ENCODE measurements at regions not wholly inside any gene's neighbourhood (a gene's known extent, or its start where the extent isn't known, plus 50 kb on each side); places are given as distances from the start of the nearest gene placed in this dataset.

- H2BK12ac ChIP-seq (ENCODE audit: low read depth, low read length), result no peak overlapping the region
- no peak overlapping the region for H4K8ac ChIP-seq (ENCODE audit: extremely low read depth, insufficient read depth, low read length)
- H3K18ac ChIP-seq (ENCODE audit: extremely low read depth, low read length), result no peak overlapping the region
- no peaks in the 10 kb centered on the region for H3K23me2 ChIP-seq (ENCODE audit: low read depth, low read length)
- H3K27ac ChIP-seq (ENCODE audit: low read depth, low read length), result no peak overlapping the region
- no peak overlapping the region for H3K14ac ChIP-seq (ENCODE audit: insufficient read length)
- H2BK20ac ChIP-seq (ENCODE audit: low read length), result no peak overlapping the region
- H3K36me3 ChIP-seq (ENCODE audit: control insufficient read depth in 2 of 4, insufficient read depth in 4 of 4, low read length in 3 of 4), result no peaks in the 10 kb centered on the region
- H3K23ac ChIP-seq (ENCODE audit: insufficient read length), result no peak overlapping the region
- H2BK15ac ChIP-seq (ENCODE audit: low read length), result no peak overlapping the region
- H2AFZ ChIP-seq (ENCODE audit: low read length), result no peak overlapping the region
- POLR2A ChIA-PET (ENCODE audit: partially characterized antibody), result no interaction called here
- H3K4me3 ChIP-seq (ENCODE audit: extremely low read depth in 1 of 4, insufficient read depth in 2 of 4, low read depth in 3 of 4, low read length in 4 of 4), result no peak overlapping the region
- no peaks in the 10 kb centered on the region for H3K79me1 ChIP-seq (ENCODE audit: low read depth, low read length)
- no peaks in the 10 kb centered on the region for H3K27me3 ChIP-seq (replicated peaks in 1 of 4; ENCODE audit: control insufficient read depth in 3 of 4, extremely low read depth in 1 of 4, insufficient read depth in 3 of 4, low read length in 3 of 4)
- H3K9ac ChIP-seq (replicated peaks in 1 of 4; ENCODE audit: extremely low read depth in 1 of 4, low read depth in 3 of 4, low read length in 3 of 4), result no peak overlapping the region
- H3K79me2 ChIP-seq (ENCODE audit: control insufficient read depth in 1 of 2, insufficient read depth in 2 of 2, low read length in 2 of 2), result no peaks in the 10 kb centered on the region
- CTCF ChIA-PET (ENCODE audit: partially characterized antibody), result interaction anchor here (1.1 kb wide), 1 partner anchor 14 kb away, joined by 3 read pairs; no protein-coding TSS in a partner anchor
- WGBS, 2 experiments (ENCODE audit: extremely low coverage in 1 of 2, insufficient coverage in 1 of 2, insufficient read length in 1 of 2, insufficient replicate concordance in 2 of 2, low coverage in 1 of 2, low lambda C conversion rate in 2 of 2, missing lambda C conversion rate in 1 of 2), result 85% methylated on average over 1 of the region's 1 CpG; no CpG with 5 or more reads in 1 of the 2 experiments
- no peak overlapping the region for H4K5ac ChIP-seq (ENCODE audit: insufficient read length, low read depth, low read length)
- no peak overlapping the region for H3K4me2 ChIP-seq (ENCODE audit: insufficient read depth in 1 of 2, low read depth in 2 of 2, low read length in 2 of 2)
- no peak overlapping the region for H3K56ac ChIP-seq (replicated peaks; ENCODE audit: insufficient read length, low read depth, low read length)
- no peak for FAIRE-seq
- no peak overlapping the region for H2BK120ac ChIP-seq (replicated peaks; ENCODE audit: low read depth, low read length)
- H3K4me1 ChIP-seq (replicated peaks in 1 of 4; ENCODE audit: control insufficient read depth in 3 of 4, insufficient read depth in 4 of 4, low read length in 3 of 4), result no peaks in the 10 kb centered on the region
- no peak overlapping the region for H3K4ac ChIP-seq (replicated peaks; ENCODE audit: insufficient read length, low read depth, low read length)
- no peak for DNase-seq (ENCODE audit: low read depth in 1 of 2, low spot score in 2 of 2)
- no peak overlapping the region for H2BK5ac ChIP-seq (ENCODE audit: low read depth, low read length)
- no peak overlapping the region for H4K91ac ChIP-seq (replicated peaks; ENCODE audit: insufficient read length, low read length)
- H4K20me1 ChIP-seq (replicated peaks in 1 of 2; ENCODE audit: control insufficient read depth in 1 of 2, insufficient read depth in 2 of 2, low read length in 2 of 2), result no peaks in the 10 kb centered on the region
- H2AK5ac ChIP-seq (ENCODE audit: low read depth, low read length), result no peak overlapping the region
- H3K9me3 ChIP-seq (ENCODE audit: insufficient read depth in 2 of 2, low read depth in 1 of 2, low read length in 1 of 2), result no peaks in the 10 kb centered on the region; a peak in 1 of 4 replicates
- TF ChIP-seq SP1 (IDR thresholded peaks at IDR 0.05; ENCODE audit: low read depth, low read length) (no peak), TBP (IDR thresholded peaks at IDR 0.05; ENCODE audit: low read depth, low read length) (no peak), ATF3 (IDR thresholded peaks at IDR 0.05; ENCODE audit: insufficient read depth, low read depth, low read length) (no peak), PHF8 (conservative IDR thresholded peaks at IDR 0.05; ENCODE audit: low read depth, low read length) (no peak), RAD21 (IDR thresholded peaks at IDR 0.05 in 1 of 2, conservative IDR thresholded peaks at IDR 0.05 in 1 of 2; ENCODE audit: low read depth in 2 of 2, low read length in 2 of 2) (no peak), EZH2 (IDR thresholded peaks at IDR 0.05; ENCODE audit: low read depth, low read length, severe bottlenecking) (no peak), TAF7 (optimal IDR thresholded peaks at IDR 0.05; ENCODE audit: borderline replicate concordance, low read depth, low read length) (no peak), POLR2AphosphoS5 (IDR thresholded peaks at IDR 0.05; ENCODE audit: low read depth, low read length) (no peak), YY1 (IDR thresholded peaks at IDR 0.05; ENCODE audit: low read depth, low read length) (no peak), HDAC2 (IDR thresholded peaks at IDR 0.05; ENCODE audit: borderline replicate concordance in 1 of 2, low read depth in 2 of 2, low read length in 2 of 2) (no peak)
- TF ChIP-seq, protein P1, sequence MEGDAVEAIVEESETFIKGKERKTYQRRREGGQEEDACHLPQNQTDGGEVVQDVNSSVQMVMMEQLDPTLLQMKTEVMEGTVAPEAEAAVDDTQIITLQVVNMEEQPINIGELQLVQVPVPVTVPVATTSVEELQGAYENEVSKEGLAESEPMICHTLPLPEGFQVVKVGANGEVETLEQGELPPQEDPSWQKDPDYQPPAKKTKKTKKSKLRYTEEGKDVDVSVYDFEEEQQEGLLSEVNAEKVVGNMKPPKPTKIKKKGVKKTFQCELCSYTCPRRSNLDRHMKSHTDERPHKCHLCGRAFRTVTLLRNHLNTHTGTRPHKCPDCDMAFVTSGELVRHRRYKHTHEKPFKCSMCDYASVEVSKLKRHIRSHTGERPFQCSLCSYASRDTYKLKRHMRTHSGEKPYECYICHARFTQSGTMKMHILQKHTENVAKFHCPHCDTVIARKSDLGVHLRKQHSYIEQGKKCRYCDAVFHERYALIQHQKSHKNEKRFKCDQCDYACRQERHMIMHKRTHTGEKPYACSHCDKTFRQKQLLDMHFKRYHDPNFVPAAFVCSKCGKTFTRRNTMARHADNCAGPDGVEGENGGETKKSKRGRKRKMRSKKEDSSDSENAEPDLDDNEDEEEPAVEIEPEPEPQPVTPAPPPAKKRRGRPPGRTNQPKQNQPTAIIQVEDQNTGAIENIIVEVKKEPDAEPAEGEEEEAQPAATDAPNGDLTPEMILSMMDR (IDR thresholded peaks at IDR 0.05; ENCODE audit: control extremely low read depth in 1 of 3, insufficient read depth in 1 of 3, low read depth in 1 of 3, low read length in 3 of 3), result no peak
These were observed 200.3 kb downstream of the TLE1 start for GRCh38 chr9:81489046-81489445.
